Hematopoietic multipotent progenitor cell treated with erythropoietin and hydrocortisone succinate and interleukin-3 and kit ligand, for 6 days (in vitro differentiated cells): ENCODE measurements at regions not wholly inside any gene's neighbourhood (a gene's known extent, or its start where the extent isn't known, plus 50 kb on each side); places are given as distances from the start of the nearest gene placed in this dataset.

Source experiments
- DNase-seq: peaks from one replicate; pipeline ENCODE4 v3.0.0-alpha.2; 2015

DNA sequence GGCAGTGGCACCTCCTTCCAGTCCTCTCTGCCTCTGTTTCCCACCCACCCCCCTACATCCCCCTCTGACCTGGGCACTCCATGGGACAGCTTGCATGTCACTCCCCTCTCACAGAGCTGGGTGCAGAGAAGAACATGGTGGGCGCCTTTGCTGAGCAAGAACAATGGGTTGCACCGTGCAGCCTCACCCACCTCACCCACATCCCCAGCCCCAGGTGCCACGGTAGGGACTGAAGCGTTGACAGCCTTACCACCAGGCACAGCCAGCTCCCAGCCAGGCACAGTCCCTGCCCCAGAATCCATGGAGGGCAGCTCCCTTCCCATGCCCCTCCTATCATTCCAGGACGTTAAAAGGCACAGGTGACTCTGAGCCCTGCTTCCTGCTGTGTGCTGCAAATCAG is 93.1 kb upstream of the VSTM2B start:
- no peak for DNase-seq

DNA sequence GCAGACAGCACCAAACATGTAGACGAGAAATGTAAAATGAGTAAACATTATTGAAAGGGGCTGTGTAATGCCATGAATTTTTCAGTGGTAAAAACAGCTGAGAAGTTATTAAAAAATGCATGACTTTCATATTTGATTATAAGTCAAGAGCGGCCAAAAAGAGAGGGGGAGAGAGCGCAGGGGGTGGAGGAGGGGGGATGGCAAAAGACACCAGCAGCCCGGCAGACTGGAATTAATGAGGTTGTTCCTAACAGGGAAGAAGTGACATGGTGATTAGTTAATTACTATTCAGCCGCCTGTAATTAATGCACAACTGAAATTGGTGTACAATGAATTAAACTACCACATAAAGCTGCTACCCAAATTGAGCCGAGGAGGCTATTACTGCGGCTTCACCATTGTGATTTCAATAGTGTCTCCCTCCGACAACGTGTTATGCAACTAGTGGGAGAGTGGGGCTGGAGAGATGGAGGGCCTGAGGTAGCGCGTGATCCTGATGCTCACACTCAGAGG is 89.1 kb upstream of the VSTM2B start:
- no peak for DNase-seq

DNA sequence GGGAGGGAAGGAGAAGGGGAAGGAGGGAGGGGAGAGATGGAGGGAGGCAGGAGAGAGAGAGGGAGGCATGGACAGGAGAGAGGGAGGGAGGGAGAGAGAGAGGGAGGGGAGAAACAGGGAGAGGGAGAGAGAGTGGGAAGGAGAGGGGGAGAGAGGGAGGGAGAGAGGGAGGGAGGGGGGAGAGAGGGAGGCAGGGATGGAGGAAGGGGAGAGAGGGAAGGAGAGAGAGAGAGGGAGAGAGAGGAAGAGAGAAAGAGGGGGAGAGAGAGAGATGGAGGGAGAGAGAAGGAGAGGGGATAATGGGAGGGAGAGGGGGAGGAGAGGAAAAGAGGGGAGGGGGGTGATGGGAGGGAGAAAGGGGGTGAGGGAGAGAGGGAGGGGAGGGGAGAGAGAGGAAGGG is 86.8 kb upstream of the VSTM2B start:
- no peak for DNase-seq

DNA sequence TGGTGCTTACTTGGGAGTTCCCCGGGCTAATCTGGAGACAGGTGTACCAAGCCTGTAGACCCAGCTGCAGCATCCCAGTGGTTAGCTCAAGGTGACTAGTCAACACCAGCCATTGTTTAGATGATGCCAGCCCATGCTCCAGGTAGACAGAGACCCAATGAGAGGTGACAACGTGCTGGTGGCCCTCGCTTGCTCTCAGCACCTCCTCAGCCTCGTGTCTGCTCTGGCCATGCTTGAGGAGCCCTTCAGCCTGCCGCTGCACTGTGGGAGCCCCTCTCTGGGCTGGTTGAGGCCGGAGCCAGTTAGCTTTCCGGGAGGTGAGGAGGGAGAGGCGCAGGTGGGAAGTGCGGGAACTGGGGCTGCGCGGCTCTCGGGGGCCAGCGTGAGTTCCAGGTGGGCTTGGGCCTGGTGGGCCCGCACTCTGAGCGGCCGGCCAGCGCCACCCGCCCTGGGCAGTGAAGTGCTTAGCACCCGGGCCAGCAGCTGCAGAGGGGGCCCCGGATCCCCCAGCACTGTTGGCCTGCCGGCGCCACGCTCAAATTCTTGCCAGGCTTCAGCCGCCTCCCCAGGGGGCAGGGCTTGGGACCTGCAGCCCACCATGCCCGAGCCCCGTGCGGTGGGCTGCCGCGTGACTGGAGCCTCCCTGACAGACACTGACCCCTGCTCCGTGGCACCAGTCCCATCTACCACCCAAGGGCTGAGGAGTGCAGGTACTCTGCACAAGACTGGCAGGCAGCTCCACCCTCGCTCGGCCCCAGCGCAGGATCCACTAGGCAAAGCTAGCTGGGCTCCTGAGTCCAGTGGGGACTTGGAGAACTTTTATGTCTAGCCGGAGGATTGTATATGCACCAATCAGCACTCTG is 85.9 kb upstream of the VSTM2B start:
- no peak for DNase-seq

DNA sequence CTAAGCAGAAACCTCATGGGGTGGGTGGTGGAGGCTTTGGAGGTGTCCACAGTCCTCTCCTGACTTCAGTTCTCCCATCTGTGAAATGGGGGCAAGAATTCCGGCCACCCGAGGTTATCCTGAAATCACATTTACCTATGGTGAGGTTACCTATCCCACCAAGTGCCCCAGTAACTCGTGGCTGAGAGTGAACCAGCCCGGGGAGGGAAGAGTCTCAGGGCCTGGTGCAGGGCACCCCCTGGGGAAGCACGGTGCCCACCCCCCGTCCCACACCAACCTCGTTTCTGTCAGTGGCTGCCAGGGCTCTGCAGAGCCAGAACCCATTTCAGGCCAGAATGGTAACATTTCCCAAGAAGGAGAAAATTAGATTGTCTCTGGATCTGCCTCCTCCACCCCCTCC is 83.7 kb upstream of the VSTM2B start:
- no peak for DNase-seq

DNA sequence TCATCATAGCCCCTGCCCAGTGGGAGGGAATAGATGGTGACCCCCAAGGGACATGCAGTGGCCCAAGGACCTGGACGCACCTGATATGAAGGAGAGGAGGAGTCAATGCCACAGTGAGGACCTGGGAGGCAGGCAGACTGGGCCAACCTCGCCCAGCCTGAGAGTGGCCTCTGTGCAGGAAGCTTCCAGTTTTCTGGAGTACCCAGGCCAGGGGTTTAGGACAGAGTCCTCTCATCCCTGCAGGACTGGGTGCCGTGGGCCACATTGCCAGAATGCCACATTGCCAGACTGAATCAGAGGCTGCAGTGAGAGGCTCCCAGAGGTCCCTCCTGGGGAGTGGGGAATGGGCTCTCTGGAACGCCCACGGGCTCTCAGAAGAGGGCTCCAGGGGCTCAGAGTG is 82.9 kb upstream of the VSTM2B start:
- DNase-seq = no peak

DNA sequence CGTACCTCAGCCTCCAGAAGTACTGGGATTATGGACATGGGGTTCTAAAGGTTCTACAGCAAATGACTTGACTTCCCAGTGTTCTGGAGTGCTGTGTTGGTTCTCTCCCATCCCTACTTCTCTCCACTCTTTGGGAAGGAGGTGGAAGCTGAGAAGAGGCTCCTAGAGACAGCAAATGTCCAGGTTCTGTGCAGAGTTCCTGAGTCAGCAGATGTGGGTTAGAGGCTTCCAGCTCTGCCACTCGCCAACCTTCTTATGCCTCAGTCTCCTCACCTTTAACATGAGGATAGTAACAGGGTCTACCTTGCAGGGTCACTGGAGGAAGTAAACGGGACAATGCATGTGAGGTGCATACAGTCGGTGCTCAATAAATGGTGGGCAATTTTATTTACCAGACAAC is 80.5 kb upstream of the VSTM2B start:
- no peak for DNase-seq

DNA sequence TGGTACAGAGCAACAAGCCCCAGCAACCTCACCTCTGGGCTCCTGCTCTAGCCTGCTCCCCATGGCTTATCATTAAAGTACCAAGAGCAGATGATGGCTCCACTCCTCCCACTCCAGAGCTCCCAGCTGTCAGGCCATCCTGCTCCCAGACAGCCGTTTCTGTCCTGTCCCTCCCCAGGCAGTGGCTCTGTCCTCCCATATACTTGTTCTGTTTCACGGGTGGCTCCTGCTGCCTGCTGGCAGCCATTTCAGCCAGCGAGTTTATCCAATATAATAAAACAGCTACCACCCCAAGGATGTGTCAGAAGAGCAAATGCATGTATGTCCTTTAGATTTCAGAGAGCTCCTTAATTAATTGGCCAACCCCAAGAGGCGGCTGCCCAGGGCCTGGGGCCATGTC is 79.4 kb upstream of the VSTM2B start:
- no peak for DNase-seq

DNA sequence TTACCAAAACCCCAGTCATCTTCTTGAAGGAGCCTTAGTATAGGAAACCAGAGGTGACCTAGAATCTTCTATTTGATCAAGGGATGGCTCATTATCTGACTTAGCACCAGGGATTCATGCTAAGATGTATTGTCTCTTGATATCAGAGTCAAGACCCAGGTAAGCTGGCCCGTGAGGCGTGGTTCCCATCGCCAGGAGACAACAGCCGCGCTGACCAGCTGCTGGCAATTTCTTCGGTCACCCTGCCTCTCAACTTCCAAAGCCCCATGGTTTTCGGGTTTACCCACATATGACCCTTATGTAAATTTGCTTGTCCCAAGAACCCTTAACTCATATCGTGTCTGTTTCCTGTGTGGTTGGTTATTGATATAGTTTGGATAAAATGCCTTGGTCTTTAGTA is 77.7 kb upstream of the VSTM2B start:
- DNase-seq = no peak

DNA sequence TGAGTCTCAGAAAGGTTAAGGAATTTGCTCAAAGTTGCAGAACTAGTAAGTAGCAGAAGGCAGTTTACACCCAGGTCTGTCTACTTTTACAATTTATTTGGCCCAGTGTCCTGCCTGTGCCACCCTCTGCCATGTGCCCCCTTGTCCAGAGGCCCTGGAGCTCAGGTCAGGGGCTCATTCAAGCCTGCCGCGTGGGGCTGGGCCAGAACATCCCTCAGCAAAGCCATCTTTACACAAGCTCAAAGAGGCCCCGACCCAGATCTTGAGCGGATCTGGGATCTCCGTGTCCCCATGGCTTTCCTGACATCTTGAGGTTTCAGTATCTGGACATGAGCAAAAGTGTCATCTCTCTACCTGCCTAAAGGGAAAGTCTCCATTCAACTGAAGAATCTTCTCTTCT is 76.4 kb upstream of the VSTM2B start:
- no peak for DNase-seq

DNA sequence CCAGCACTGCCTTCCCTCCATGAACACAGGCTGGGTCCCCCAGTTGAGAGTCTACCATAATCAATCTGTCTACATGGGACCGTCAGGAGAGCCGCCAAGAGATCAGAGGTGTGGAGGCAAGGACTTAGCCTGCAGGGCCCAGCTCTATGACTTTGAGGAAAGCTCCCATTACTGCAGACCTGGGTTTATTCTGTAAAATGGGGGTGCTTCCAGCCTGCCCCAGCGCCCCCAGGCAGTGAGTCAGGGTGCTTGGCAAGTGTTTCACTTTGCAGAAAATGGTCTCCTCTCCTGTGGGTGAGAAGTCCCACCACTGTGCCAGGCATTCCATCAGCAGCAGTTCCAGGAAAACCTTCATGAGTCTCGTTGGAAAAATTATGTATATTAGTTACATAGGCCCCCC is 75.5 kb upstream of the VSTM2B start:
- DNase-seq = no peak

DNA sequence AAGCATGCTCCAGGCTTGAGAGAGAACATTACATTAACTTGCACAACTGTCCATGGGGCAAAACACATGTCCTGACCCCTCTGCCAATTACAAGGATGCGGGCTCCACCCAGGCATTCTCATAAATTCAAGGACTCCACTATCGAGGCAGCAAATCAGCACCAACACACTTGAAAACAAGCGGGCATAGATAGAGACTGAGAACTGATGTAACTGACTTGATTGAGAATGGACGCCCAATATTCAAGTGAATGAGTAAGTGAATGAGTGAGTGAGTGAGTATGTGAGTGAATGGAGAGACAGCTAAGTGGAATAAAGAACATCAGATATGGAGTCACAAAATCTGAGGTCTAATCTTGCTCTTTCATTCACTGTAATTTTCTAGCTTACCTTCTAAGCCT is 75.0 kb upstream of the VSTM2B start:
- DNase-seq = no peak

DNA sequence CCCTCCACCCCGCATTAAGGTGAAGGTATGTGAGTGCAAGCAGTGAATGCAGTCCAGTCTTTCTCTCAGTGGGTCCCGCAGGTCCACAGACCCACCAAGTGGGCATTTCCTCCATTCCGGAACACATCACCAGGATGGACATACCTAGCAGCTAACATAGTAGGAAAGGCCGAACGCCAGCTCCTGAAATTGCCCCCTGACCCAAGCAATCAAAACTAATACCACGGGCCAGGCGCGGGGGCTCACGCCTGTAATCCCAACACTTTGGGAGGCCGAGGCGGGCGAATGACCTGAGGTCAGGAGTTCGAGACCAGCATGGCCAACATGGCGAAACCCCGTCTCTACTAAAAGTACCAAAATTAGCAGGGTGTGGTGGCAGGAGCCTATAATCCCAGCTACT is 71.7 kb upstream of the VSTM2B start:
- no peak for DNase-seq

DNA sequence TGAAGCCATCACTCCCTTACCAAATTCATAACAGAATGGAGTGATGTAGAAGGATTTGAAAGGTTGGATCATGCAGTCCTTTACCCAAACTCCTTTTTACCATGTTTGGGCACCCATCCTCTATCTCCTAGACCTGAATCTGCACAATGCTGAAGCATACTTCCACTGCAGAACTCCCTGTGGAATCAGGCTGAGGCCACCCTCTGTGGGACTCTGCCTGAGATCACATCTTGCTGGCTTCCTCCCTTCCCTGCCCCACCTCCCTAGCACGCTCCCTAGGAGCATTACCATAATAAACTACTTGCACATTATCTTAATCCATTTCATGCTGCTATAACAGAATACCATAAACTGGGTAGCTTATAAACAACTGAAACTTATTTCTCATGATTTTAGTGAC is 68.4 kb upstream of the VSTM2B start:
- DNase-seq = no peak

DNA sequence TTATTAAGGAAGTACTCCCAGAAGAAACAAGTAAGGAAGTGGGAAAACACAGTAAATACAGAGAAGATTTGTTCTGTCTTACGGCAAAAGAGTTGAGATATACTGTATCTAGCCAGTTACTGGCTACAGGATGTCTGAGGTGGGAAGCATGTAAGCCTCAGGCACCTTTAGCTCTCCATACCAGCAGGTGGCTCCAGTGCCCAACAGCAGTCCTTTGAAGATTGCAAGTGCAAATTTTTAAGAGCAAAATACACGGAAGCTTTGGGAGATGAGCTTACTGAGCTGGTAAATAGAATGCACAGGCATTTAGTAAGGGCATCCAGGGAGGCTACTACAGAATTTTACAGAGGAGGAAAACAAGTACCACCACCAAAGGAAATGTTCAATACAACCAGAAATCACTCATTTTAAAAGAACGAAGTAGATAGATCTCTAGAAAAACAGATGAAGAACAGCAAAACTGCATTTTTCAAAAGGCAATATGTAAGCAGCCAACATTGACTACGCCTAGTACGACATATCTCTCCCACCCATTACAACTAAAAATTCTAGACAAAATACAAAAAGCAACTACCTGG is 57.9 kb upstream of the VSTM2B start:
- peak; percentile 46 for DNase-seq

DNA sequence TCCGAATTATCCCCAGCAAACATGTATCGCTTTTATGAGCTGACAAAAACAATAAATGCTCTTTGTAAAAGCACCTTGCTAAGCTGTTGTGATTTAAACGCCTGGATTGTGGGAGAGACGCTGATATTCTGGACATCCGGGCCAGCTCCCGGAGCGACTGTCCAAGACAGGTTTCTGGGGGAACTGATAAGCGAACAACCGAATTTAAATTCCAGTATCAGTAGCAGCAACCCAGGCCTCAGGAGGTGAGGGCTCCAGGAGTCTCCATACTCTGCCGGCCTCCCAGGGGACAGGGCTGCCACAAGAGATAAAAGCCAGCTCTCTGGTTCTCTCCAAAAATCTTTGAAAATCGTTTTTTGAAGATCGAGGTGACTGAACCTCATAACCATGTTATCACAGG is 50.3 kb upstream of the VSTM2B start:
- DNase-seq = no peak
